Stimulated activated naive CD4-positive, alpha-beta T cell (primary cell): ENCODE measurements at regions not wholly inside any gene's neighbourhood (a gene's known extent, or its start where the extent isn't known, plus 50 kb on each side); places are given as distances from the start of the nearest gene placed in this dataset.

Experiments
- DNase-seq, 6 experiments: peaks; one replicate each; lab custom pipeline; 2025; lab: John Stamatoyannopoulos, UW

GRCh38 chr4:10173754-10174749 lies 57.5 kb upstream of the WDR1 start:
- DNase-seq = no peak

GRCh38 chr4:10173037-10173753 lies 56.6 kb upstream of the WDR1 start:
- no peak for DNase-seq

GRCh38 chr4:10172278-10172921 lies 55.8 kb upstream of the WDR1 start:
- no peak for DNase-seq

- DNase-seq = no peak
These were observed 54.5 kb upstream of the WDR1 start for GRCh38 chr4:10171055-10171454.

GRCh38 chr4:10169839-10170387 lies 53.3 kb upstream of the WDR1 start:
- DNase-seq = no peak

- DNase-seq = no peak
These were observed 51.6 kb upstream of the WDR1 start for GRCh38 chr4:10168151-10168550.

- no peak for DNase-seq
These were observed 50.6 kb upstream of the WDR1 start for GRCh38 chr4:10167201-10167600.
